Hepatocyte (in vitro differentiated cells): ENCODE measurements at regions not wholly inside any gene's neighbourhood (a gene's known extent, or its start where the extent isn't known, plus 50 kb on each side); places are given as distances from the start of the nearest gene placed in this dataset.
"Not testable (repeated sequence)": the region's sequence is repeated elsewhere in the genome, so short reads cannot be mapped to it uniquely, and the experiment has no call there.

Source experiments
- DNase-seq: peaks from one replicate; pipeline ENCODE4 v3.0.0-alpha.2; 2016; ENCODE audit warnings: low spot score
- H2AFZ ChIP-seq: fragments of 200-600 bp; sonication (generic); 2 replicates; pipeline ENCODE4 v1.6.0; 2016; ENCODE audit warnings: antibody characterized with exemption, mild to moderate bottlenecking
- H3K27ac ChIP-seq: fragments of 200-600 bp; sonication (generic); 2 replicates; pipeline ENCODE4 v1.5.1; 2016; ENCODE audit warnings: mild to moderate bottlenecking
- H3K27me3 ChIP-seq: fragments of 200-600 bp; sonication (generic); 2 replicates; pipeline ENCODE4 v1.6.1; 2016
- H3K36me3 ChIP-seq: fragments of 200-600 bp; sonication (generic); replicated peaks from 2 replicates; pipeline ENCODE4 v1.5.1; 2016; ENCODE audit warnings: low read depth; ENCODE audit not compliant: insufficient read depth
- H3K4me1 ChIP-seq: fragments of 200-600 bp; sonication (generic); 2 replicates; pipeline ENCODE4 v1.5.1; 2016; ENCODE audit warnings: mild to moderate bottlenecking, moderate library complexity; ENCODE audit not compliant: insufficient read depth
- H3K4me2 ChIP-seq: fragments of 200-600 bp; sonication (generic); 2 replicates; pipeline ENCODE4 v1.6.0; 2016
- H3K4me3 ChIP-seq: fragments of 200-600 bp; sonication (generic); 2 replicates; pipeline ENCODE4 v1.5.1; 2016; ENCODE audit warnings: mild to moderate bottlenecking
- H3K79me2 ChIP-seq: fragments of 200-600 bp; sonication (generic); 2 replicates; pipeline ENCODE4 v1.6.0; 2017; ENCODE audit warnings: mild to moderate bottlenecking
- H3K9me2 ChIP-seq: fragments of 200-600 bp; sonication (generic); replicated peaks from 2 replicates; pipeline ENCODE4 v1.6.0; 2017; ENCODE audit warnings: mild to moderate bottlenecking; ENCODE audit not compliant: insufficient read depth
- H3K9me3 ChIP-seq: fragments of 200-600 bp; sonication (generic); 2 replicates; pipeline ENCODE4 v1.5.1; 2016; ENCODE audit warnings: low read depth, mild to moderate bottlenecking
- H4K20me1 ChIP-seq: fragments of 200-600 bp; sonication (generic); 2 replicates; pipeline ENCODE4 v1.6.0; 2016; ENCODE audit warnings: mild to moderate bottlenecking; ENCODE audit not compliant: insufficient read depth, poor library complexity, severe bottlenecking
- CTCF ChIP-seq: fragments of 200-600 bp; sonication (generic); IDR thresholded peaks from 2 replicates; pipeline ENCODE4 v1.5.1; 2016; ENCODE audit warnings: antibody characterized with exemption, mild to moderate bottlenecking; ENCODE audit not compliant: poor library complexity
- EZH2 ChIP-seq: fragments of 200-600 bp; sonication (generic); IDR thresholded peaks from 2 replicates; pipeline ENCODE4 v1.6.1; 2016; ENCODE audit warnings: antibody characterized with exemption, mild to moderate bottlenecking, borderline replicate concordance
- EZH2phosphoT487 ChIP-seq: fragments of 200-600 bp; sonication (generic); IDR thresholded peaks from one replicate; pipeline ENCODE4 v1.6.1; 2018; ENCODE audit warnings: antibody characterized with exemption, mild to moderate bottlenecking, low read depth, moderate library complexity; ENCODE audit not compliant: unreplicated experiment, severe bottlenecking
- WGBS: methylation state at CpG from one replicate; pipeline ENCODE4 v1.1.6; 2016; ENCODE audit warnings: low lambda C conversion rate; ENCODE audit errors: missing lambda C conversion rate; 5-methylcytosine and 5-hydroxymethylcytosine counted together

- 90% methylated on average over 10 of the region's 10 CpGs for WGBS
- Histone ChIP-seq H3K4me1 (no peaks in the 10 kb centered on the region), H2AFZ (no peak overlapping the region), H3K27me3 (peaks cover under 1% of the 10 kb centered on the region), H3K9me3 (no peaks in the 10 kb centered on the region), H4K20me1 (no peaks in the 10 kb centered on the region), H3K27ac (no peak overlapping the region), H3K9me2 (no peaks in the 10 kb centered on the region), H3K4me3 (no peak overlapping the region), H3K79me2 (no peaks in the 10 kb centered on the region), H3K4me2 (no peak overlapping the region), H3K36me3 (no peaks in the 10 kb centered on the region)
- no peak for DNase-seq
- TF ChIP-seq CTCF, result no peak
- TF ChIP-seq EZH2phosphoT487, result no peak
- TF ChIP-seq EZH2, result no peak
These were observed 104.0 kb downstream of the MTX3 start for GRCh38 chr5:79886925-79887655.

- Histone ChIP-seq H3K9me2 (no peaks in the 10 kb centered on the region), H3K4me3 (no peak overlapping the region), H4K20me1 (no peaks in the 10 kb centered on the region), H3K4me2 (no peak overlapping the region), H3K4me1 (no peaks in the 10 kb centered on the region), H3K9me3 (no peaks in the 10 kb centered on the region), H3K79me2 (no peaks in the 10 kb centered on the region), H3K36me3 (no peaks in the 10 kb centered on the region), H3K27me3 (no peaks in the 10 kb centered on the region), H3K27ac (no peak overlapping the region), H2AFZ (no peak overlapping the region)
- 83% methylated on average over 5 of the region's 5 CpGs for WGBS
- DNase-seq, result no peak
- no peak for TF ChIP-seq CTCF
These were observed 104.6 kb downstream of the MTX3 start for GRCh38 chr5:79886456-79886855.

GRCh38 chr5:79879880-79880279 lies 111.2 kb downstream of the MTX3 start:
- not testable (repeated sequence) for H3K79me2 ChIP-seq, H3K9me3 ChIP-seq, H3K36me3 ChIP-seq, H3K27me3 ChIP-seq, H3K4me3 ChIP-seq, H3K9me2 ChIP-seq, H3K4me2 ChIP-seq, H3K4me1 ChIP-seq, H3K27ac ChIP-seq, DNase-seq, H4K20me1 ChIP-seq, H2AFZ ChIP-seq
- WGBS, result 100% methylated on average over 1 of the region's 1 CpG

- no peaks in the 10 kb centered on the region for H3K36me3 ChIP-seq
- 64% methylated on average over 5 of the region's 5 CpGs for WGBS
- H3K27me3 ChIP-seq, result no peaks in the 10 kb centered on the region
- H3K27ac ChIP-seq, result no peak overlapping the region
- no peaks in the 10 kb centered on the region for H4K20me1 ChIP-seq
- TF ChIP-seq EZH2 (no peak), CTCF (no peak), EZH2phosphoT487 (no peak)
- H3K4me1 ChIP-seq, result no peaks in the 10 kb centered on the region
- no peak overlapping the region for H2AFZ ChIP-seq
- DNase-seq, result no peak
- H3K4me2 ChIP-seq, result no peak overlapping the region
- H3K79me2 ChIP-seq, result no peaks in the 10 kb centered on the region
- H3K4me3 ChIP-seq, result no peak overlapping the region
- H3K9me2 ChIP-seq, result no peaks in the 10 kb centered on the region
- no peaks in the 10 kb centered on the region for H3K9me3 ChIP-seq
These were observed 112.2 kb downstream of the MTX3 start for GRCh38 chr5:79878721-79879336.
